Stomach (tissue), 8 donors: ENCODE measurements at regions not wholly inside any gene's neighbourhood (a gene's known extent, or its start where the extent isn't known, plus 50 kb on each side); places are given as distances from the start of the nearest gene placed in this dataset.

ENCODE experiments used
- DNase-seq, 2 donors: peaks; one replicate each; pipeline versions ENCODE4 v3.0.0 to v3.0.0-alpha.2; 2013 to 2019
- H3K27ac ChIP-seq, 5 donors: fragments of 200-600 bp in 4 of 5; sonication (generic) in 4 of 5; one replicate each; pipeline ENCODE4 v1.5.1; 2013 to 2019; ENCODE audit warnings: mild to moderate bottlenecking in 1 of 5, moderate library complexity in 1 of 5
- H3K27me3 ChIP-seq, 3 donors: fragments of 200-600 bp; sonication (generic); one replicate each; pipeline ENCODE4 v1.5.1; 2017 to 2019; ENCODE audit warnings: mixed run types in 1 of 3
- H3K36me3 ChIP-seq, 4 donors: fragments of 200-600 bp; sonication (generic); 1 replicate in 3 of 4; 2 replicates in 1 of 4; pipeline ENCODE4 v1.5.1; 2016 to 2019
- H3K4me1 ChIP-seq, 4 donors: fragments of 200-600 bp; sonication (generic); one replicate each; pipeline ENCODE4 v1.5.1; 2016 to 2019
- H3K4me3 ChIP-seq, 4 donors: fragments of 200-600 bp; sonication (generic) in 3 of 4; one replicate each; pipeline ENCODE4 v1.5.1; 2016 to 2019; ENCODE audit warnings: mild to moderate bottlenecking in 1 of 4
- H3K9me3 ChIP-seq, 4 donors: fragments of 200-600 bp; sonication (generic); one replicate each; pipeline ENCODE4 v1.5.1; 2016 to 2019
- CTCF ChIP-seq, 7 experiments: fragments of 450-650 bp in 4 of 7; fragments of 200-600 bp in 3 of 7; sonication (generic) in 3 of 7; IDR thresholded peaks; one replicate each; pipeline ENCODE4 v1.5.1; 2016 to 2019; ENCODE audit warnings: antibody characterized with exemption in 7 of 7, control low read depth in 2 of 7, mild to moderate bottlenecking in 1 of 7
- EP300 ChIP-seq: sonication (generic); formaldehyde crosslinking; IDR thresholded peaks from one replicate; pipeline ENCODE4 v1.6.1; 2017; ENCODE audit warnings: antibody characterized with exemption
- POLR2A ChIP-seq, 4 donors: fragments of 450-650 bp; IDR thresholded peaks; one replicate each; pipeline ENCODE4 v1.6.1; 2016; ENCODE audit warnings: antibody characterized with exemption in 4 of 4, control low read depth in 2 of 4, mild to moderate bottlenecking in 1 of 4, moderate library complexity in 1 of 4
- POLR2AphosphoS5 ChIP-seq, 3 donors: sonication (generic); formaldehyde crosslinking; IDR thresholded peaks; one replicate each; pipeline ENCODE4 v1.6.1; 2016; ENCODE audit warnings: antibody characterized with exemption in 3 of 3
- WGBS, 5 donors: extraction: QIAGEN DNeasy Blood & Tissue Kit in 3 of 5; methylation state at CpG; one replicate each; pipeline versions ENCODE4 v1.1.5 to v1.1.7; 2013 to 2018; 5-methylcytosine and 5-hydroxymethylcytosine counted together
- intact Hi-C: fragments of 100-400 bp; cut with DNase I; formaldehyde crosslinking; loops from one replicate; pipeline ENCODE4 v1.15.1; 2023; ENCODE audit warnings: low total_unique reads
- donor health status: healthy with polysubstance abuse.
- donor health status: Bipolar disorder and iron deficiency.
- donor health status: healthy.

DNA sequence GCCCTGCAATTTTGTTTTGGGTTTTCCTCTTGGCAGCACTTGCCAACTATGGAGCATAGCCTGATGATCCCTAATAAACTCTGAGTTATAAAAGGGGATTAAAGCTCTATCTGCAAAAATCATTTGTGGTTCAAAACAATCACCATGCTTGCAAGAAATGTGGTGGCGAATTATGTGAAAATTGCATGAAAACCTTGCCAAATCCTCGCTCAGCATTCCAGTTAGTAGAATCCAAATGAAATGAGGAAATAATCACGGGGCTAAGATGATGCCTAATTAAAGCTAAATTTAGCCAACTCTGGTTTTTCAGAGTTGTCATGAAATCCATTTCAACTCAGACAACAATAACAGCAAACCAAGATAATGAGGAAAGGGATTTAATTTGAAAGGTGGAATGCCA, 73.0 kb upstream of the PROK2 start:
- no peaks in the 10 kb centered on the region for H3K4me1 ChIP-seq
- no peak overlapping the region for H3K27ac ChIP-seq
- intact Hi-C loops: no loop called here
- no peaks in the 10 kb centered on the region for H3K27me3 ChIP-seq
- peaks cover 0 to 13% (median 7%) of the 10 kb centered on the region in 4 donors for H3K9me3 ChIP-seq
- H3K4me3 ChIP-seq: no peak overlapping the region
- H3K36me3 ChIP-seq: no peaks in the 10 kb centered on the region
- no peak for DNase-seq
- no peak for TF ChIP-seq POLR2A (IDR thresholded peaks at IDR 0.05)
- no peak for TF ChIP-seq POLR2AphosphoS5 (IDR thresholded peaks at IDR 0.05)
- no peak for TF ChIP-seq EP300
- no peak for TF ChIP-seq CTCF (IDR thresholded peaks at IDR 0.05)
- WGBS, 5 donors: 74 to 89% (median 80%) methylated on average over 3 of the region's 3 CpGs

DNA sequence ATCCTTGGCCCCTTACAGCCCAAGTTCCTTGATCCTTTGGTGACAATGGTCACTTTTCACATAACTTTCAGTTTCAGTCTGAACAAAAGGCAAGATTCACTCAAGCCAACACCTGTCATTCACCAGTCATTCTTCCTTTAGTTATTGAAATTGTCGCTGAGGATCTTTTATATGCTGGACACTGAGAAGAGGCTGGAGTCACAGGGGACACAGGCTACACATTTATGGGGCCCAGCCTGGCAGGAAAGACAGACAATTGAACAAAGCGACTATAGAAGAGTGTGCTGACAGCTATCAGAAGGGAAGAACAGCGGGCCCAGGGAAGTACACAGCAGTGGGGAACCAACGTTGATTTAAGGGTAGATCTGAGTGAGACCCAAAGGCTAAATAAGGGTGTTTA, 69.8 kb upstream of the PROK2 start:
- H3K4me1 ChIP-seq: no peaks in the 10 kb centered on the region
- no peaks in the 10 kb centered on the region for H3K9me3 ChIP-seq
- TF ChIP-seq POLR2AphosphoS5 (IDR thresholded peaks at IDR 0.05) (no peak), POLR2A (IDR thresholded peaks at IDR 0.05) (no peak), EP300 (no peak), CTCF (IDR thresholded peaks at IDR 0.05) (no peak)
- no peaks in the 10 kb centered on the region for H3K36me3 ChIP-seq
- peaks cover 0 to 8% (median 0%) of the 10 kb centered on the region in 3 donors for H3K27me3 ChIP-seq
- DNase-seq: no peak
- intact Hi-C loops: no loop called here
- no peak overlapping the region for H3K27ac ChIP-seq
- 84 to 86% (median 85%) methylated on average over 4 of the region's 4 CpGs for WGBS, 5 donors
- H3K4me3 ChIP-seq: no peak overlapping the region

DNA sequence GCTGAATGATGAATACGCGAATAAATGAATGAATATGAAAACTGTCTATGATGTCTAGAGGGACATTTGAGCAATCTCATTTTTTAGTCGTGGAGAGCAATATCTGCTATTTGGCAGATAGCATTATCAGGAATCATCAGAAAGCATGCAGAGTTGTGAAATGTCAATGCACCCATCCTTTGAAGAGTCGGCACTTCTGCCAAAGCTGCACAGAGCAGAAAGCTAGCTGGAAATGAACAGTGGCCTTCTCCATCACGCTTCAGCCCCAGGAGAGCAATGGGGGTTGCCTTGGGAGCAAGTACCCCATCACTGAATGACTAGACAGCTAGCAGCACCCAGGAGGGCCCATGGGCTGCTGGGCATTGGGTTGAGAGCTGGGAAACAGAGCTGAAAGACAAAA, 69.1 kb upstream of the PROK2 start:
- intact Hi-C loops: no loop called here
- Histone ChIP-seq H3K36me3 (no peaks in the 10 kb centered on the region), H3K27ac (no peak overlapping the region), H3K9me3 (peaks cover 0 to 4% (median 1%) of the 10 kb centered on the region in 4 donors), H3K27me3 (peaks cover 0 to 8% (median 0%) of the 10 kb centered on the region in 3 donors), H3K4me1 (no peaks in the 10 kb centered on the region), H3K4me3 (no peak overlapping the region)
- no peak for DNase-seq
- no peak for TF ChIP-seq POLR2AphosphoS5 (IDR thresholded peaks at IDR 0.05)
- TF ChIP-seq CTCF (IDR thresholded peaks at IDR 0.05): no peak
- TF ChIP-seq EP300: no peak
- no peak for TF ChIP-seq POLR2A (IDR thresholded peaks at IDR 0.05)
- WGBS, 5 donors: 49 to 68% (median 60%) methylated on average over 5 of the region's 5 CpGs

- no peak for DNase-seq
- no peak overlapping the region for H3K27ac ChIP-seq
- peaks cover 0 to 10% (median 0%) of the 10 kb centered on the region in 3 donors for H3K27me3 ChIP-seq
- 92 to 98% (median 94%) methylated on average over 3 of the region's 3 CpGs for WGBS, 5 donors
- intact Hi-C loops: no loop called here
- H3K9me3 ChIP-seq: peaks cover 0 to 4% (median 2%) of the 10 kb centered on the region in 4 donors
- TF ChIP-seq CTCF (IDR thresholded peaks at IDR 0.05) (no peak), POLR2A (IDR thresholded peaks at IDR 0.05) (no peak), EP300 (no peak), POLR2AphosphoS5 (IDR thresholded peaks at IDR 0.05) (no peak)
- no peak overlapping the region for H3K4me3 ChIP-seq
- H3K36me3 ChIP-seq: no peaks in the 10 kb centered on the region
- H3K4me1 ChIP-seq: no peaks in the 10 kb centered on the region
Observed at GRCh38 chr3:71851878-71852277, 66.9 kb upstream of the PROK2 start.
